ENCODE measurements at regions not wholly inside any gene's neighbourhood (a gene's known extent, or its start where the extent isn't known, plus 50 kb on each side); places are given as distances from the start of the nearest gene placed in this dataset.
A peak's percentile ranks its signal among the peaks of the same experiment; 100 is the strongest.

DNA sequence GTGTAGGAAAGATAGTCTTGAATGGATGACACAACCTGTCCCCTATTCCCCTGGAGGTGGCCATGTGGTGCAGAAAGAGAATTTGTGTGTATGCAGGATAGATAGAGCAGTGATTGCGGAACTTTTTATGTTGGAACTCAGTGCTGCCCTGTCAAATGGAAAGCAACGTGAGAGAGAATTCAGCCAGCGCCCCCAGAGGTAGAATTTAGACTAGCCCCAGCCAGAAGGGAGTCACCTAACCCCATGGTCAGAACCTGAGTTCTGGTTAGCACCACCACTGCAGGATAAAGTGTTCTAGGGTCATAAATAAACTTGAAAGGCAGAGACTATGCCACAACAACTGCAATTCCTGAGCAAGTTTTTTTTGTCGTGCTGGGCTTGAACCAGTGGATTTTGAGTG, 152.9 kb upstream of the GRIA4 start:
- Mint-ChIP-seq H3K4me3 (no peak overlapping the region), H3K27ac (no peak overlapping the region), H3K36me3 (no peaks in the 10 kb centered on the region), H3K4me1 (no peaks in the 10 kb centered on the region), H3K27me3 (no peaks in the 10 kb centered on the region), H3K9me3 (peaks cover 5% of the 10 kb centered on the region)
- no peak for ATAC-seq

DNA sequence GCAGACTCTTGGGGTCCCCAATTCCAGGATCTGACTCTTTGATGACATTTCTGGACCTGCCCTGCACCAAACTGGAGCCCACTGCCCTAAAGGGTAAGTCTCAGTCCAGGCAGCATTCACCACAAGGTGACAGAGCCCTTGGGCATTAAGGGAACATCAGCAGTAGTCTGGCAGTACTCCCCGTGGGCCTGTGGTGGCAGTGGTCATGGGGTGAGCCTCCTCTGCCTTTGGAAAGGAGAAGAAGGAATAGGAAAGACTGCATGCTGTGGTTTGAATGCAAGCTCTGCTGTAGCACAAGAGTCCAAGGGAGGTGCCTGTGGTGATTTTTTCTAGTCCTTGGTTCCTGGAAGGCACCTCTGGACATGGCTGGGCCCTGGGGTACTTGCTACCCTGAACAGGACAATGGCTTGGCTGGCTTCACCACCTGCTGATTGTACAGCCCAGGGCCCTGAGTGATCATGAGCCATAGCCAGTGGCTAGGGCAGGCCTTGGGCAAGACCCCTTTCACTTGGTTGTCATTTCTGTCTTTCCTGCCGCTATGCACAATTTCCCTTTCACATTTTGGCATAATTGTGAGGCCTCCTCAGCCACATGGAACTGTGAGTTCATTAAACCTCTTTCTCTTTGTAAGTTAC, 160.7 kb upstream of the GRIA4 start:
- Mint-ChIP-seq H3K9me3 (peaks cover 12% of the 10 kb centered on the region), H3K4me1 (no peaks in the 10 kb centered on the region), H3K27ac (no peak overlapping the region), H3K4me3 (no peak overlapping the region), H3K27me3 (no peaks in the 10 kb centered on the region), H3K36me3 (no peaks in the 10 kb centered on the region)
- peak; percentile 51 for ATAC-seq

DNA sequence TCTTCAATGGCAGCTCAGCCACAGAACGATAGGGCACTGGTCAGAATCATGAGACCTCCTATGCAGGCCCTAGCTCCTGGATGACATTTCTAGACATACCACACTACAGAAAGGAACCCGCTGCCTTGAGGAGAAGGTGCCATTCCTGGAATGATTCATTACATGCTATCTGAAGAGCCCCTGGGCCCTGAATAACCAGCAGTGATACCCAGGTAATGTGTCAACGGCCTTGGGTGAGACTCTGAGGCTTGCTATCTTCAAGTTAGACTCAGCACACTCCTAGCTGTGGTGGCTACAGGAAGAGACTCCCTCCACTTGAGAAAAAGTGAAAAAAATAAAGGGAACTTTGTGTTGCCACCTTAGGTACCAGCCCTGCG, 161.2 kb upstream of the GRIA4 start:
- no peaks in the 10 kb centered on the region for H3K36me3 Mint-ChIP-seq
- H3K9me3 Mint-ChIP-seq: peaks cover 12% of the 10 kb centered on the region
- H3K27ac Mint-ChIP-seq: no peak overlapping the region
- H3K4me1 Mint-ChIP-seq: no peaks in the 10 kb centered on the region
- no peak for ATAC-seq
- no peaks in the 10 kb centered on the region for H3K27me3 Mint-ChIP-seq
- no peak overlapping the region for H3K4me3 Mint-ChIP-seq

DNA sequence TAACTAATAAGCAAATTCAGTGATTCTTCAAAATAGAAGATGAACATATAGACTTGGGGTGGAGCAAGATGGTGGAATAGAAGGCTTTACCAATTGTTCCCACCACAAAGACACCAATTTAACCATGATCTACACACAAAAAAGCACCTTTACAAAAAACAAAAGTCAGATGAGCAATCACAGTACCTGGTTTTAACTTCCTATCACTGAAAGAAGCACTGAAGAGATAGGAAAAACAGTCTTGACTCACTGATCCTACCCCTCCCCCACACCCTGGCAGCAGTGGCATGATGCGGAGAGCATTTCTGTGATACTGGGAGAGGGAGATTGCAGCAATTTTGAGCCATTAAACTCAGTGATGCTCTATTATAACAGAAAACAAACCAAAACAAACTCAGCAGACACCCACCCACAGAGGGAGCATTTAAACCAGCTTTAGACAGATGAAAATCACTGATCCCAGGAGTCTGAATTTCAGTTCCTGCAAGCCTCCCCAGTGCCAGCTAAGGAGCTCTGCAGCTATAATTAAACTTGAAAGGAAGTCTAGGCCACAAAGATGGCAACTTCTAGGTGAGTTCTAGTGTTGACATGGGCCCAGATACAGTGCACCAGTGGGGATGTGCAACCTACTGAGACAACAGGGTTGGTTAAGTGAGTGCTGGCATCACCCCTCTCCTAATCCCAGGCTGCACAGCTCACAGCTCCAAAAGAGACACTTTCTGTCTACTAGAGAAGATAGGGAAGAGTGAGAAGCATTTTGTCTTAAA, 161.8 kb upstream of the GRIA4 start:
- H3K4me1 Mint-ChIP-seq: no peaks in the 10 kb centered on the region
- H3K36me3 Mint-ChIP-seq: no peaks in the 10 kb centered on the region
- H3K4me3 Mint-ChIP-seq: no peak overlapping the region
- ATAC-seq: peak; percentile 58
- peaks cover 12% of the 10 kb centered on the region for H3K9me3 Mint-ChIP-seq
- H3K27ac Mint-ChIP-seq: no peak overlapping the region
- no peaks in the 10 kb centered on the region for H3K27me3 Mint-ChIP-seq

DNA sequence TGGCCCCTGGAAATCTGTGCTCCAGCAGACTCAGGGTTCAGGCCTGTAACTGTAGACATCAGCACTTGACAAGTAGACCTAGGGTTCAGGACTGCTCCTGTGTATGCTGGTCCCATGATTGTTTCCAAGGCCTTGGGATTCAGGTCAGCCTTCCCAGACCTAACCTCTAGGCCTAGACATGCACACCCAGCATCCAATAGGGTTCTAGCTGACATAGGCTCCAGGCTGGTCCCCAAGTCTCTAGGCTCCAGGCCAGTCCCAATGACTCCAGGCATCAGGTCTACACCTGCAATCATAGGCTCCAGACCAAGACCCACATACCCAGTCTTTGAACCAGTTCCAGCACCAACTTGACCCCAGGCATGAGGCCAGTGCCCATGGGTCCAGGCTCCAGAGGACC, 166.2 kb upstream of the GRIA4 start:
- H3K4me3 Mint-ChIP-seq: no peak overlapping the region
- H3K36me3 Mint-ChIP-seq: no peaks in the 10 kb centered on the region
- H3K27ac Mint-ChIP-seq: no peak overlapping the region
- ATAC-seq: peak; percentile 24
- peaks cover 12% of the 10 kb centered on the region for H3K9me3 Mint-ChIP-seq
- no peaks in the 10 kb centered on the region for H3K4me1 Mint-ChIP-seq
- no peaks in the 10 kb centered on the region for H3K27me3 Mint-ChIP-seq

DNA sequence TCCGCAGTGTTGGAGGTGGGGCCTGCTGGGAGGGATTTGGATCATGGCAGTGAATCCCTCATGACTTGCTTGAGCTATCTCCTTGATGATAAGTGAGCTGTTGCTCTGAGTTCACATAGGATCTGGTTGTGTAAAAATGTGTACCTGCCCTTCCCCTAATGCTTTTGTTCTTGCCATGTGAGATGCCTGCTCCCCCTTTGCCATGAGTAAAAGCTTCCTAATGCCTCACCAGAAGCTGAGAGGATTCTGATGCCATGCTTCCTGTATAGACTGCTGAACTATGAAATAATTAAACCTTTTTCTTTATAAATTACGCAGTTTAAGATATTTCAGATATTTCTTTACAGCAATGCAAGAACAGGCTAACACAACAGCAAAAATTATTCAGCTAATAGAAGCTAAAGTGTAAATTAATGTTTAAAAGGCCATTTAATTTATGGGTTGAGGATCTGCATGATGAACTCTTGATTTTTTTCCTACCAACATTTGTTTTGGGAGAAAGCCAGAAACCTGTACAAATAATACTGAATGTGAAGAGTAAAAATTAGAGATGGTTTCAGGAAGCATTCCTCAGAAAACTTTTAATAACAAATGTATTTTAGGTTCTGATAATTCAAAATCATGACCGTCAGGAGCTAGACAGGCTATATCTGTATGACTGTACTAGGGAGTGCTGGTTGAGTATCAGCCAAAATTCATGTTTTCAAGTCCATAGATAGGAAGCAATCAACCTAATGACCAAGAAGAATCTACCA, 177.5 kb upstream of the GRIA4 start:
- H3K27ac Mint-ChIP-seq: no peak overlapping the region
- no peak overlapping the region for H3K4me3 Mint-ChIP-seq
- H3K4me1 Mint-ChIP-seq: no peaks in the 10 kb centered on the region
- no peaks in the 10 kb centered on the region for H3K27me3 Mint-ChIP-seq
- H3K36me3 Mint-ChIP-seq: no peaks in the 10 kb centered on the region
- H3K9me3 Mint-ChIP-seq: no peaks in the 10 kb centered on the region
- ATAC-seq: no peak

DNA sequence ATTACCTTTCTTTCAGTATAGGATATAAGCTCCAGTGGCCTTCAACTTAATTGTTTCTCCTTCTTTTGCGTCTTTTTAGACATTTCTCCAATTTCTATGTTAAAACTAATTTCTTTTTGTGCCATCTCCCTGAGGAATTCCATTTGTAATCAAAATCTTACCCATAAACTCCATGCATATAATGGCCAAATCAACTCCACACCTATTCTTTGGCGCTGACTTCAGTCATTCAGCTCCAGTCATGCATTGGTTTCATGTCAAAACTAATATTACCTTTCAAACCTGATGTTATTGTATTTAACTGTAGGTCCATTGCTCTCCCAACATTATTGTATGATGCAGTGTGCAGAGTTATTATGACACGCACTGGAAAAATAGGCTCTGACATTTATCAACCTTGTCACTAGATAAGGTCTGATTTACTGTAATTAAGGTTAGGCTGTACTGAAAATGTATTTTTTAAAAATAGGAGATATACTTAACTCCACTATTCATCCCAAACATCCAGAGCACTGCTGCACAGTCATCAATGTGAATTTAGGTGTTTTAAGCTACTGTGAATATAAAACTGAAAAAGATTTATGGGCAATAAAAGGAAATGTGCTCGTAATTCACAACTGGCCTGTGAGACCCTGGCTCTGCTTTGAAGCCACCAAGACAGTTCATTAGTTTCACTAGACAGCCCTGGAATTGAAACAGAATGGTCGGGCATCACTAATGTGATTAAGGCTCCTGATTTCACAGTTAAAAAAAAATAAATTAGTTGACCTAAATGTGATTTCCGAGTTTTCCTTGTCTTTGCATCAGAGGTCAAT, 180.6 kb upstream of the GRIA4 start:
- ATAC-seq: no peak
- Mint-ChIP-seq H3K27ac (no peak overlapping the region), H3K9me3 (no peaks in the 10 kb centered on the region), H3K4me1 (no peaks in the 10 kb centered on the region), H3K27me3 (no peaks in the 10 kb centered on the region), H3K4me3 (no peak overlapping the region), H3K36me3 (no peaks in the 10 kb centered on the region)

DNA sequence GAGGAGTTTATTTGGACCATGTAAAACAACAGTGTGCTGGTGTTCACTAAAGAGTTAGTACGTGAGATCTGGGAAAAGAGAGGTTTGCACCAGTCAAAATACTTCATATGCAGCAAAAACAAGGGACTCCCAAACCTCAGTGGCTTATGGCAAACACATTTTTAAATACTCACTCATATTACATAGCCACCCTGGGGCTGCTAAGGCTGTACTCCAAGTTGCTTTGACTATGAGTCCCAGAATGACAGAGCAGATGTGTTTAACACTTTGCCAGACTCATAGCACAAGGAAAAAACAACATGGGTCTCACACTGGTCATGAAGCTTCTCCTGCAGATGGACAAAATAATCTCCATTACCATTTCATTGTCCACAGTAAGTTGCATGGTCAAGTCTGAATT, 202.8 kb upstream of the GRIA4 start:
- Mint-ChIP-seq H3K36me3 (no peaks in the 10 kb centered on the region), H3K9me3 (no peaks in the 10 kb centered on the region)
- peak; percentile 34 for ATAC-seq

DNA sequence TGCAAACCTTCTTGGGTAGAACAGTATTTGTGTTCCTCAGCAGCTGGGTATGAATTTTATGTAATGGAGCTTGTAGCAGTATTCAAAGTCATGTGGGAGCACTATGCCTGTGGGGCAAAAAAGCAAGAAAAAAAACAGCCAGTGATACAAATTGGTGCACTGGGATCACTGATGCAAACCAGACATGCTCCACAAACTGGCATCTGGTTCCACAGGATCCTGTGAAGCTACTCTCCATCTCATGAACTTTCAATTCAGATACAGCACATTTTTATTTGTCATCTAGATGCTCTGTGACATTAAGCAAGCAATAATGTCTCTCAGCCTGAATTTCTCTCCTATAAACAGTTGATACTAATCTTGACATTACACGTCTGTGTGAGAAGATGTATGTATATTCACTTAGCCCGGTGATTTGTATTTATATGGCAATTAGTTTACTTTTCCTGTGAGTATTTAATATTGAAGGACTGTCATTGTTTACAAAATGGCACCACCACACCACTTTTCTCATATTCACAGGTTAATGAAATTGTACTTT, 208.5 kb upstream of the GRIA4 start:
- no peaks in the 10 kb centered on the region for H3K9me3 Mint-ChIP-seq
- H3K4me3 Mint-ChIP-seq: no peak overlapping the region
- H3K27me3 Mint-ChIP-seq: no peaks in the 10 kb centered on the region
- no peaks in the 10 kb centered on the region for H3K4me1 Mint-ChIP-seq
- ATAC-seq: no peak
- H3K36me3 Mint-ChIP-seq: no peaks in the 10 kb centered on the region
- no peak overlapping the region for H3K27ac Mint-ChIP-seq

More for the DNA sequence above, 202.8 kb upstream of the GRIA4 start:
- Mint-ChIP-seq H3K27ac (no peak overlapping the region), H3K4me1 (no peaks in the 10 kb centered on the region), H3K4me3 (no peak overlapping the region), H3K27me3 (no peaks in the 10 kb centered on the region)

DNA sequence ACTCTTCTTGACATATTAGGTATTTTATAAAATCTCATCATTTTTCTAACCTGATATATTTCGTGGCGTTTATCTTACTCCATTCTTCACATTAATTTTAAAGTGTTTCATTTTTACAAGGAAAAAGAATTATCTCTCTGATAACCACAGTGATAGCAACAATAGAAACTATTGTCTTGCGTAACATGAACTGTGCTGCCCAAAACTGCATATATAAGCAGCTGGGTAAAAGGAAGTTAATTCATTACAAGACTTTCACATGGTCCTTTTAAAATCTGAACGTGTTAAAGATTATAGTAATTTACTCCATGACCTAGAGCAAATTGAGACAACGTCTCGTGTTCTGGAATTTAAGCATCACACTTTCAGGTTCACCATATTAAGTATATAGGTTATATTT, 210.4 kb upstream of the GRIA4 start:
- H3K27ac Mint-ChIP-seq: no peak overlapping the region
- no peaks in the 10 kb centered on the region for H3K9me3 Mint-ChIP-seq
- no peaks in the 10 kb centered on the region for H3K27me3 Mint-ChIP-seq
- no peak for ATAC-seq
- H3K4me1 Mint-ChIP-seq: no peaks in the 10 kb centered on the region
- H3K4me3 Mint-ChIP-seq: no peak overlapping the region
- no peaks in the 10 kb centered on the region for H3K36me3 Mint-ChIP-seq

DNA sequence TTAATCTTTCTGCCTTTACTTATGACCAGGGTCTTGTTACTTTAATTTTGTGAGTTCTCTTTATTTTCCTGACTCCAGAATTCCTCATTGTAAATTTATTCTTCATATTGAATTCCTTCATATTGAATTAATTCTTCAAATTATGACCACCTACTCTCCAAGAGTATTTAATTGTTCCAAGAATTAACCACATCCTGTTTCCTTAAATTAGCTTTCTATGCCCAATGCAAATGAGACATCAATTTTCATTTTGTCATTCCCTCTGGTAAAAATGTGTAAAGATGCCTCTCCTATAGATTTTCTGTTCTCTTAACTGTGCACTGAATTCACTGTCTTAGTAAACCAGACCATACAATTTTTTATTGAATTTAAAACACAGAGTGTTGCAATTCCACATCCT, 211.2 kb upstream of the GRIA4 start:
- Mint-ChIP-seq H3K4me1 (no peaks in the 10 kb centered on the region), H3K9me3 (no peaks in the 10 kb centered on the region), H3K36me3 (no peaks in the 10 kb centered on the region), H3K27ac (no peak overlapping the region), H3K27me3 (no peaks in the 10 kb centered on the region), H3K4me3 (no peak overlapping the region)
- no peak for ATAC-seq

DNA sequence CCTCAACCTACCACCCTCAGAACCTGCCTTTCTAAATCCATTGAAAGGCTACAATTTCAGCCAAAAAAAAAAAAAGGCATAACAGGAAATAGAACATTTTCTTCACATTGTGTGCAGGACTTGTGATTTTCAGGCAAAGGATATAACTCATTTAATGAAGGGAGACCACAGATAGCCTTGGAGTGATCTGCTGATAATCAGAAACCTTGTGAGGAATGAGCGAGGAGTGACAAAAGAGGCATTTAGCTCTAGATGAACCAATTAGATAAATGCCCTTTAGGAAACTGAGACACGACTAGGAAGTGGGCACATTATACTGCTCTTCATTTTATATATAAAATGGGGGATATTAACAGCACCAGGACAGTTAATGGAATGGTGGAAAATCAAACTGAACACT, 216.5 kb upstream of the GRIA4 start:
- Mint-ChIP-seq H3K27ac (no peak overlapping the region), H3K4me1 (no peaks in the 10 kb centered on the region), H3K36me3 (no peaks in the 10 kb centered on the region), H3K9me3 (no peaks in the 10 kb centered on the region), H3K27me3 (no peaks in the 10 kb centered on the region), H3K4me3 (no peak overlapping the region)
- ATAC-seq: no peak

DNA sequence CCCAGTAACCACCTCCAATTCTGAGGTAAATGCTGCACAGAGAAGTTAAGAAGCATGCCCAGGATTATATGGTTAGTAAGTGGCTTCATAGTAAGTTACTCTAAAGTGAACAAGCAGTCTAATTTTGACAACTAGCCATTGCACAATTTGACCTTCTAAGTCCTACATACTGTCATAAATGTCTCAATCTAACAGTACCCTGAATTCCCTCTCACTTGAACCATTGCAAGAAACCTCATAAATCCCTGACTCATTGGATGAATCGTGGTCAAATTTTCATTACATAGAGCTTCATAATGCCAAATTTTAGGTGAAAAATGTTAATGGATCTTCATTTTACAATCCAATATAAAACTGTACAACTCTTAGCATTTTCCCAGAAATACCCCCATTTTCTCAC, 217.3 kb upstream of the GRIA4 start:
- no peaks in the 10 kb centered on the region for H3K4me1 Mint-ChIP-seq
- H3K9me3 Mint-ChIP-seq: no peaks in the 10 kb centered on the region
- H3K27ac Mint-ChIP-seq: no peak overlapping the region
- H3K4me3 Mint-ChIP-seq: no peak overlapping the region
- ATAC-seq: no peak
- H3K36me3 Mint-ChIP-seq: no peaks in the 10 kb centered on the region
- H3K27me3 Mint-ChIP-seq: no peaks in the 10 kb centered on the region

DNA sequence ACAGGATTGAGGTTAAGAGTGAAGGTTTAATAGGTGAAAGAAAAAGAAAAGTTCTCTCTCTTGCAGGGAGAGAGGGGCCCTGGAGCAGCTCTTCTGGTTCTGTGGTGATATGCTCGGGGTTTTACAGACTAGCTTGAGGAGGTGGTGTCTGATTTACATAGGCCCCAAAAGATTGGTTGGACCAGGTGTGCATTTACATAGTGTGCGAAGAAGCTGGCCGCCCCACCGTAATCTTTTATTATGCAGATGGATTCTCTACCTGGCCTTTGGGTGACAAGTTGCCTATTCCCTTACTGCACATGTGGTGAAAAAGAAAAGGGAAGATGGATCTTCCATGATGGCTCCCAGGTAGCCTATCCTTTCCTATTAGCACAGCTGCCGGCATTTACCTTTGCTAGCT, 219.9 kb upstream of the GRIA4 start:
- no peaks in the 10 kb centered on the region for H3K36me3 Mint-ChIP-seq
- H3K4me3 Mint-ChIP-seq: no peak overlapping the region
- H3K27ac Mint-ChIP-seq: no peak overlapping the region
- H3K27me3 Mint-ChIP-seq: no peaks in the 10 kb centered on the region
- no peaks in the 10 kb centered on the region for H3K9me3 Mint-ChIP-seq
- no peak for ATAC-seq
- H3K4me1 Mint-ChIP-seq: no peaks in the 10 kb centered on the region

DNA sequence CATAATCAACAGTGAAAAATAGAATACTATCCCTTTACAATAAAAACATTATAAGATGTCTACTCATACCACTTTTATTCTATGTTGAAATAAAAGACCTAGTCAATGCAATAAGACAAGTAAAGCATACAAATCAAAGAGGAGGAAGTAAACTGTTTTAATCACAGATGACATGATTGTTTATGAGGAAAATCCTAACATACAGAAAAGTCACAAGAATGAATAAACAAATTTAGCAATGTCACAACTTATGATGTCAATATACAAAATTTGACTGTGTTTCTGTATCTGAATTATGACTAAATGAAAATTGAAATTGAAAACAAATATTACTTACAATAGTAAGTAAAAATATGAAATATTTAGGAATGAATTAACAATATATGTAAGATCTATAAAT, 221.9 kb upstream of the GRIA4 start:
- Mint-ChIP-seq H3K4me1 (no peaks in the 10 kb centered on the region), H3K9me3 (no peaks in the 10 kb centered on the region), H3K27ac (no peak overlapping the region), H3K4me3 (no peak overlapping the region), H3K36me3 (no peaks in the 10 kb centered on the region), H3K27me3 (no peaks in the 10 kb centered on the region)
- ATAC-seq: no peak

All from stimulated activated memory B cell treated with anti-CD40 and anti-IgM and Interleukin-4, amounts not matched to agents 10 μg/mL and 1 μg/mL and 100 μg/mL, for 72 hours (primary cell).